Trophoblast cell (in vitro differentiated cells and primary cell): ENCODE measurements at regions not wholly inside any gene's neighbourhood (a gene's known extent, or its start where the extent isn't known, plus 50 kb on each side); places are given as distances from the start of the nearest gene placed in this dataset.
A peak's percentile ranks its signal among the peaks of the same experiment; 100 is the strongest.

Source experiments
- DNase-seq, 2 donors: peaks; one replicate each; pipeline ENCODE4 v3.0.0-alpha.2; 2016
- H2AFZ ChIP-seq: 2 replicates; pipeline ENCODE4 v1.6.1; 2013; ENCODE audit warnings: low read length, moderate library complexity, mild to moderate bottlenecking; ENCODE audit not compliant: insufficient read depth, poor library complexity
- H2AK5ac ChIP-seq: 2 replicates; pipeline ENCODE4 v1.6.1; 2013; ENCODE audit warnings: mild to moderate bottlenecking, low read length
- H2BK120ac ChIP-seq: 2 replicates; pipeline ENCODE4 v1.6.1; 2013; ENCODE audit warnings: low read length, mild to moderate bottlenecking, moderate library complexity; ENCODE audit not compliant: insufficient read depth, poor library complexity
- H2BK12ac ChIP-seq: 2 replicates; pipeline ENCODE4 v1.6.1; 2013; ENCODE audit warnings: mild to moderate bottlenecking, low read length, moderate library complexity
- H2BK5ac ChIP-seq: 2 replicates; pipeline ENCODE4 v1.6.1; 2013; ENCODE audit warnings: low read length, low read depth, moderate library complexity, mild to moderate bottlenecking; ENCODE audit not compliant: poor library complexity
- H3K14ac ChIP-seq: 2 replicates; pipeline ENCODE4 v1.6.1; 2013; ENCODE audit warnings: mild to moderate bottlenecking, low read length
- H3K18ac ChIP-seq: 2 replicates; pipeline ENCODE4 v1.6.1; 2013; ENCODE audit warnings: mild to moderate bottlenecking, low read length
- H3K23ac ChIP-seq: 2 replicates; pipeline ENCODE4 v1.6.1; 2013; ENCODE audit warnings: low read length
- H3K27ac ChIP-seq: 2 replicates; pipeline ENCODE4 v1.5.1; 2013; ENCODE audit warnings: low read depth, mild to moderate bottlenecking, inconsistent platforms, low read length, moderate library complexity
- H3K27me3 ChIP-seq: 2 replicates; pipeline ENCODE4 v1.6.1; 2013; ENCODE audit warnings: inconsistent platforms, mild to moderate bottlenecking, low read length, moderate library complexity; ENCODE audit not compliant: insufficient read depth
- H3K36me3 ChIP-seq, 2 experiments: 1 replicate in 1 of 2; 2 replicates in 1 of 2; pipeline ENCODE4 v1.6.1; 2013; ENCODE audit warnings: low read length in 2 of 2, mild to moderate bottlenecking in 2 of 2, moderate library complexity in 1 of 2; ENCODE audit not compliant: insufficient read depth in 2 of 2, control insufficient read depth in 1 of 2
- H3K4ac ChIP-seq: 2 replicates; pipeline ENCODE4 v1.6.1; 2013; ENCODE audit warnings: low read depth, mild to moderate bottlenecking, low read length, moderate library complexity
- H3K4me1 ChIP-seq, 2 experiments: 1 replicate in 1 of 2; 2 replicates in 1 of 2; pipeline ENCODE4 v1.6.1; 2013; ENCODE audit warnings: low read length in 2 of 2, mild to moderate bottlenecking in 2 of 2, moderate library complexity in 1 of 2; ENCODE audit not compliant: insufficient read depth in 2 of 2, control insufficient read depth in 1 of 2
- H3K4me2 ChIP-seq: 2 replicates; pipeline ENCODE4 v1.6.1; 2013; ENCODE audit warnings: inconsistent platforms, mild to moderate bottlenecking, low read length, moderate library complexity
- H3K4me3 ChIP-seq: 2 replicates; pipeline ENCODE4 v1.5.1; 2013; ENCODE audit warnings: mild to moderate bottlenecking, low read depth, low read length, inconsistent platforms
- H3K79me1 ChIP-seq: one replicate; pipeline ENCODE4 v1.6.1; 2013; ENCODE audit warnings: low read length
- H3K79me2 ChIP-seq: 2 replicates; pipeline ENCODE4 v1.6.1; 2013; ENCODE audit warnings: low read length, mild to moderate bottlenecking; ENCODE audit not compliant: control insufficient read depth, insufficient read depth, poor library complexity
- H3K9ac ChIP-seq: 2 replicates; pipeline ENCODE4 v1.6.1; 2013; ENCODE audit warnings: mild to moderate bottlenecking, low read length
- H3K9me3 ChIP-seq: 2 replicates; pipeline ENCODE4 v1.6.1; 2013; ENCODE audit warnings: low read depth, mild to moderate bottlenecking, control low read depth, inconsistent platforms, low read length; ENCODE audit not compliant: insufficient read depth
- H4K12ac ChIP-seq: 2 replicates; pipeline ENCODE4 v1.6.1; 2013; ENCODE audit warnings: low read depth, mild to moderate bottlenecking, low read length, moderate library complexity
- H4K8ac ChIP-seq: 2 replicates; pipeline ENCODE4 v1.6.1; 2013; ENCODE audit warnings: low read depth, mild to moderate bottlenecking, low read length, moderate library complexity
- H4K91ac ChIP-seq: one replicate; pipeline ENCODE4 v1.6.1; 2013; ENCODE audit warnings: low read depth, mild to moderate bottlenecking, low read length, moderate library complexity
- WGBS: extraction: QIAGEN DNeasy Blood & Tissue Kit; methylation state at CpG from one replicate; pipeline ENCODE4 v1.1.7; 2013; ENCODE audit warnings: missing lambda C conversion rate; ENCODE audit not compliant: insufficient read length, insufficient coverage; ENCODE audit errors: extremely low coverage; 5-methylcytosine and 5-hydroxymethylcytosine counted together

DNA sequence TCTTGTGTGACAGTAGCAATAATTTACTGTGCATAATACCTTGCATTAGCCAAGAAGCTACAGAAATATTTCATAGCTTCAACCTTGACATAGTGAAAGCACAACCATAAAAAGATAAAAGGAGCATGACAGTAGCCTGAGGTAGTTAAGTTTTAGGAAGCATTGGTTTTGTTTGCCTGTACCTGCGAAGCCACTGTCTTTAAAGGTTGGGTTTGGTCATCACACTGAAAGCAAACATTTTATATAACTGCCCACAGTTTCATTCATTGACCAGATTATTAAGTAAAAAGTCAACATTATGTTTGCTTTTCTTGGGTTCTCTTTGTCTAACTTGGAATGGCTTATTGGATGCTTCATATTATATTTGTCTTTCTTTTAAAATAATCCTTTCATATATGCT, 450.1 kb upstream of the IL12A start:
- H3K4me3 ChIP-seq, result no peak overlapping the region
- no peak overlapping the region for H4K8ac ChIP-seq
- H3K4ac ChIP-seq, result no peak overlapping the region
- H3K36me3 ChIP-seq, result no peaks in the 10 kb centered on the region
- H3K4me1 ChIP-seq, result no peaks in the 10 kb centered on the region
- H2AK5ac ChIP-seq, result no peak overlapping the region
- no peak overlapping the region for H2AFZ ChIP-seq
- H2BK120ac ChIP-seq, result no peak overlapping the region
- no peaks in the 10 kb centered on the region for H3K79me2 ChIP-seq
- no peak overlapping the region for H4K91ac ChIP-seq
- no peak overlapping the region for H3K9ac ChIP-seq
- no peaks in the 10 kb centered on the region for H3K9me3 ChIP-seq
- H2BK5ac ChIP-seq, result no peak overlapping the region
- no peak overlapping the region for H3K14ac ChIP-seq
- H2BK12ac ChIP-seq, result no peak overlapping the region
- no peak overlapping the region for H4K12ac ChIP-seq
- WGBS, result no CpG with 5 or more reads among the region's 1 CpG
- H3K18ac ChIP-seq, result no peak overlapping the region
- no peaks in the 10 kb centered on the region for H3K27me3 ChIP-seq
- H3K79me1 ChIP-seq, result no peaks in the 10 kb centered on the region
- H3K27ac ChIP-seq, result no peak overlapping the region
- DNase-seq, result no peak
- no peak overlapping the region for H3K4me2 ChIP-seq
- H3K23ac ChIP-seq, result no peak overlapping the region

DNA sequence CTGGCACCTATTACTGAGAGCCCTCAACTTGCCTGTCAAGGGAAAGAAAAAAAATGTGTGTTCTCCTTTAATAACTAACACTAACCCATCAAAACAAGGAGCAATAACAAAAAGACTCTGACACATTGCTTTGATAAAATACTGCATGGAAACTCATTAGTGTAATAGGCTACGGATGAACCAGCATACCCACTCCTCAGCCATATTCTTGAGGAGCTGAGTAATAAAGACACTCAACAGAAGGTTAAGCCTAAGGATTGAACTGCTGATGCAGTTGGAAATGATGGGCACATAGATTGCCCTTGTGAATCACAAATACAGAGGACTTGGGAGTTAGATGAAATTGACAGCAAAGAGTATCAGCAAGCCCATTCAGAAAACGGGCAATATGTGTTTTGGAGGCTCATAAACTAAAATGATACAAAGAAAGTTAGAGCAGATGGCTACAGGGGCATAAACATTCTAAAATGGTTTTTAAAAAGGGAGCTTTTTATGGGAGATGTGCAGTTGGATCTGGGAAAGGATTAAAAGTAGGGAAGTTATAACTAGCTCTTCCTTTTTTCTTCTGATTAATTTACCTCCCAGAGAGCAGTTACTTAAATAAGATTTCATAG, 447.6 kb upstream of the IL12A start:
- Histone ChIP-seq H3K4me3 (no peak overlapping the region), H3K9me3 (no peaks in the 10 kb centered on the region), H3K4me2 (no peak overlapping the region), H3K4ac (no peak overlapping the region), H3K36me3 (no peaks in the 10 kb centered on the region), H3K14ac (no peak overlapping the region), H4K91ac (no peak overlapping the region), H4K12ac (no peak overlapping the region), H3K79me2 (no peaks in the 10 kb centered on the region), H3K27ac (no peak overlapping the region), H3K9ac (no peak overlapping the region), H2BK12ac (no peak overlapping the region), H3K4me1 (no peaks in the 10 kb centered on the region), H3K18ac (no peak overlapping the region), H2BK5ac (no peak overlapping the region), H3K27me3 (no peaks in the 10 kb centered on the region), H3K79me1 (no peaks in the 10 kb centered on the region), H2BK120ac (no peak overlapping the region), H2AFZ (no peak overlapping the region), H4K8ac (no peak overlapping the region), H2AK5ac (no peak overlapping the region), H3K23ac (no peak overlapping the region)
- DNase-seq, result no peak
- no CpG with 5 or more reads among the region's 2 CpGs for WGBS

DNA sequence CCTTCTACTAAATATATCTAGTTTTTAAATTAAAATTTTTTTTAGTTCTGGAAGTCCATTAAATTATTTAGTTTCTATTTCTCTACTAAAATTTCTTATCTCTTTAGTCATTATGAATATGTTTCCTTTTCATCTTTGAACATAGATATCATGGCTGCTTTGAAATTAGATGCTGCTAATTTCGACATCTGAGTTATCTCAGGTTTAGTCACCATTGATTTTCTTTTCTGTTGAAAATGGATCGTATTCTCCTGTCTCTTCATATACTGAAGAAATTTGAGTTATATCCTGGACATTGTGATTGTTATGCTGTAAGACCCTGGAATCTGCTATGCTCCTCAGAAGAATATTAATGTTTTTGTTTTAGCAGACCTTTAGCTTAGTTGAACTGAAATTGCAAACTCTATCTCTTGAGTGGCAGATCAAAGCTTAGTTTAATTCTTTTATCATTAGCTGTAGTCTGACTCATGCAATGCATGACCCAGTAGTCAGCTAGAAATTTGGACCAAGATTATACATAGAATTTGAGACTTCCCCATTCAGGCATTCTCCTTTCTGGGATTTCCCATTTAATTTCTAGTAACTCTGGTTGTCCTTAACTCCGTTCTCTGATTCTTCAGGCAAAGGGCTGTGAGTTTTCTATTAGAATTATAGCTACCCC, 439.8 kb upstream of the IL12A start:
- Histone ChIP-seq H2AFZ (no peak overlapping the region), H2BK5ac (no peak overlapping the region), H3K27me3 (no peaks in the 10 kb centered on the region), H4K91ac (no peak overlapping the region), H3K4me1 (no peaks in the 10 kb centered on the region), H3K36me3 (no peaks in the 10 kb centered on the region), H2AK5ac (no peak overlapping the region), H3K9me3 (no peaks in the 10 kb centered on the region), H3K14ac (no peak overlapping the region), H3K4me3 (no peak overlapping the region), H3K4me2 (no peak overlapping the region), H2BK120ac (no peak overlapping the region), H2BK12ac (no peak overlapping the region), H3K4ac (no peak overlapping the region), H3K79me2 (no peaks in the 10 kb centered on the region), H3K9ac (no peak overlapping the region), H3K27ac (no peak overlapping the region), H3K18ac (no peak overlapping the region), H3K79me1 (no peaks in the 10 kb centered on the region), H3K23ac (no peak overlapping the region), H4K12ac (no peak overlapping the region), H4K8ac (no peak overlapping the region)
- peak in 1 of 2 donors; percentile 7 for DNase-seq
- WGBS, result no CpG with 5 or more reads among the region's 3 CpGs

DNA sequence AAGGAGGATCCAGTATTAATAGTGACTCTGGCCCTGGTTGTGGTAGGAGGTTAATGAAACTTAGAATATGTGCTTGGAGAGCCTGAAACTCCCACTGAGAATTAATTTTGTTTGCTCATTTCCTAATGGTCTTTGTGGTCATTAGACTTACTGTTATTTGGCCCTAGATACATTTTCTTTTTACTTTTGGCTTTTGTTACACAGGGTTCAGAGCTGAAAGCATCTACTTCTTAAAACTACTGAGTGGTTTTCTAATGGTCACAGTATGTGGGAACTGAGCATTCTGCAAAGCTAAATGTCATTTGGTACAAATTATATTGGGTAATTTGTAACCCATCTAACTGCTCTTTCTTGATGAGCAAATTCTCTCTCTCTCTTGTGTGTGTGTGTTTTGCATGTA, 433.4 kb upstream of the IL12A start:
- Histone ChIP-seq H2BK5ac (no peak overlapping the region), H3K4me3 (no peak overlapping the region), H4K8ac (no peak overlapping the region), H4K91ac (no peak overlapping the region), H3K79me1 (no peaks in the 10 kb centered on the region), H3K23ac (no peak overlapping the region), H3K4me1 (no peaks in the 10 kb centered on the region), H3K9me3 (no peaks in the 10 kb centered on the region), H3K27ac (no peak overlapping the region), H2BK120ac (no peak overlapping the region), H3K14ac (no peak overlapping the region), H3K9ac (no peak overlapping the region), H3K79me2 (no peaks in the 10 kb centered on the region), H2AFZ (no peak overlapping the region), H3K4me2 (no peak overlapping the region), H4K12ac (no peak overlapping the region), H3K18ac (no peak overlapping the region), H3K4ac (no peak overlapping the region), H2AK5ac (no peak overlapping the region), H3K36me3 (no peaks in the 10 kb centered on the region), H3K27me3 (no peaks in the 10 kb centered on the region), H2BK12ac (no peak overlapping the region)
- DNase-seq, result no peak
